GM12878 (cell line): ENCODE measurements at regions not wholly inside any gene's neighbourhood (a gene's known extent, or its start where the extent isn't known, plus 50 kb on each side); places are given as distances from the start of the nearest gene placed in this dataset.

ENCODE experiments used
- ATAC-seq: fragments of 200-7000 bp; cut with Tn5 transposase; 3 replicates; pipeline ENCODE4 v1.9.1; 2020; ENCODE audit warnings: mild to moderate bottlenecking, moderate library complexity
- BruUV-seq: library from RNA; stranded (reverse); fragments of 400-500 nt; replicated peaks from 2 replicates; lab custom pipeline; 2021; lab: Mats Ljungman, UMichigan
- CTCF ChIA-PET: fragments of 300-600 bp; sonication (Branson Sonifier 250); formaldehyde crosslinking; extraction: SDS; loops from one replicate; lab custom pipeline; 2021; ENCODE audit warnings: inconsistent platforms; lab: Yijun Ruan, JAX
- POLR2A ChIA-PET: fragments of 350-600 bp; formaldehyde crosslinking; extraction: SDS; loops from one replicate; lab custom pipeline; 2021; ENCODE audit warnings: inconsistent platforms; lab: Charles Lee
- RAD21 ChIA-PET: fragments of 300-600 bp; sonication (Branson Sonifier 250); formaldehyde crosslinking; loops from one replicate; lab custom pipeline; 2023; ENCODE audit warnings: antibody characterized with exemption; ENCODE audit not compliant: unreplicated experiment; lab: Charles Lee
- SMC1A ChIA-PET: fragments of 300-600 bp; sonication (Branson Sonifier 250); formaldehyde crosslinking; loops from one replicate; lab custom pipeline; 2023; ENCODE audit not compliant: unreplicated experiment, uncharacterized antibody; lab: Charles Lee
- DNase-seq: peaks from one replicate; pipeline ENCODE4 v3.0.0-alpha.2; 2011; ENCODE audit warnings: low read depth, low spot score
- FAIRE-seq: peaks from 3 replicates; lab custom pipeline; 2011; peaks lifted over from hg19 to GRCh38; lab: Jason Lieb, UNC
- H2AFZ ChIP-seq: 2 replicates; pipeline ENCODE4 v1.6.0; 2011; ENCODE audit warnings: low read depth, low read length, control low read depth; ENCODE audit not compliant: control insufficient read depth
- H3K27ac ChIP-seq: 2 replicates; pipeline ENCODE4 v1.5.1; 2011; ENCODE audit warnings: control low read depth; ENCODE audit not compliant: control insufficient read depth, insufficient read depth
- H3K27me3 ChIP-seq, 2 experiments: replicated peaks in 1 of 2; 2 replicates each; pipeline versions ENCODE4 v1.6.0 to v1.6.1; 2011; ENCODE audit warnings: low read length in 1 of 2; ENCODE audit not compliant: control insufficient read depth in 2 of 2, insufficient read depth in 2 of 2
- H3K36me3 ChIP-seq, 2 experiments: 2 replicates each; pipeline ENCODE4 v1.5.1; 2011; ENCODE audit warnings: low read length in 1 of 2; ENCODE audit not compliant: control insufficient read depth in 2 of 2, insufficient read depth in 2 of 2
- H3K4me1 ChIP-seq: 2 replicates; pipeline ENCODE4 v1.6.1; 2011; ENCODE audit warnings: mild to moderate bottlenecking, low read length, moderate library complexity, mixed read lengths; ENCODE audit not compliant: control insufficient read depth, insufficient read depth
- H3K4me2 ChIP-seq: 2 replicates; pipeline ENCODE4 v1.6.0; 2011; ENCODE audit warnings: control low read depth; ENCODE audit not compliant: control insufficient read depth, insufficient read depth
- H3K4me3 ChIP-seq: fragments of 200-600 bp; sonication (generic); 2 replicates; pipeline ENCODE4 v1.5.1; 2016
- H3K79me2 ChIP-seq: 2 replicates; pipeline ENCODE4 v1.6.0; 2011; ENCODE audit warnings: low read length; ENCODE audit not compliant: control insufficient read depth, insufficient read depth
- H3K9ac ChIP-seq: 2 replicates; pipeline ENCODE4 v1.8.0; 2011; ENCODE audit warnings: low read length, control low read depth, mixed read lengths; ENCODE audit not compliant: control insufficient read depth, insufficient read depth
- H3K9me3 ChIP-seq: replicated peaks from 3 replicates; pipeline ENCODE4 v1.5.1; 2011; ENCODE audit warnings: mild to moderate bottlenecking, low read length; ENCODE audit not compliant: control insufficient read depth, insufficient read depth
- H4K20me1 ChIP-seq: 2 replicates; pipeline ENCODE4 v1.6.0; 2011; ENCODE audit not compliant: control insufficient read depth, insufficient read depth
- RB1 ChIP-seq: fragments of 450-650 bp; formaldehyde crosslinking; IDR thresholded peaks from 2 replicates; pipeline ENCODE4 v1.6.1; 2017; ENCODE audit warnings: mild to moderate bottlenecking, borderline replicate concordance
- WGBS: methylation state at CpG from one replicate; pipeline ENCODE4 v1.1.6; 2016; ENCODE audit warnings: low lambda C conversion rate; ENCODE audit not compliant: insufficient replicate concordance, insufficient coverage; ENCODE audit errors: missing lambda C conversion rate; 5-methylcytosine and 5-hydroxymethylcytosine counted together
- in situ Hi-C: fragments of 300-500 bp; cut with MboI; formaldehyde crosslinking; loops from 9 replicates; pipeline ENCODE4 v1.14.3; 2018; ENCODE audit warnings: mixed read lengths
- intact Hi-C: fragments of 100-400 bp; cut with micrococcal nuclease; formaldehyde crosslinking; loops from one replicate; pipeline ENCODE4 v1.14.2; 2022; ENCODE audit not compliant: unreplicated experiment
- TF ChIP-seq, protein P1 (sequence below): IDR thresholded peaks from 2 replicates; pipeline ENCODE4 v1.6.1; 2011; ENCODE audit warnings: low read depth, mild to moderate bottlenecking, low read length, moderate library complexity, borderline replicate concordance; ENCODE audit errors: extremely low read depth

DNA sequence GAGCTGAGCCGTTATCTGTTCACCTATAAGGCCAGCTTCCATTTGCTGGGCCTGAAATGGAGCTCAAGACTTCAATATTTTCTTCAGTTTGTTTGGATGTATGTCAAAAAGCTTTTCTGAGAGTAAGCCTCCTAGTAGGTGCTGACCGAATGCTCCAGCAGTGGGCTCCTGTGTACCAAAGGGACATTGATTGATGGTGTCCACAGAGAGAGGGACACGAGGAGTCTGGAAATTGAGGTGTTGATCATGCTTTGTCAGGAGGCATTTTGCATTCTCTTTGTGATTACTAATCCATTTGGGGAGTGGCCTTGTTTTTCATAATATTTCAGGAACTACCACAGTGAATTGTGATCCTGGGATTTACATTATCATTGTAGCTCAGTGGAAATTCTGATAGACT lies 107.7 kb upstream of the SLC38A2 start:
- DNase-seq (no peak), ATAC-seq (no peak), FAIRE-seq (no peak)
- Histone ChIP-seq H3K4me2 (no peak overlapping the region), H3K4me1 (no peaks in the 10 kb centered on the region), H4K20me1 (no peaks in the 10 kb centered on the region), H3K27ac (no peak overlapping the region), H3K4me3 (no peak overlapping the region), H3K9me3 (no peaks in the 10 kb centered on the region), H3K9ac (no peak overlapping the region), H3K27me3 (no peaks in the 10 kb centered on the region), H3K79me2 (no peaks in the 10 kb centered on the region), H2AFZ (no peak overlapping the region), H3K36me3 (no peaks in the 10 kb centered on the region)
- in situ Hi-C loops (no loop called here), intact Hi-C loops (no loop called here)
- no TSS peak for BruUV-seq
- RAD21 ChIA-PET = interaction anchor here (1.1 to 1.8 kb wide), 2 partner anchors 11 to 93 kb away, joined by 3 to 4 read pairs; no protein-coding TSS in a partner anchor
- 97% methylated on average over 3 of the region's 3 CpGs for WGBS
- no peak for TF ChIP-seq RB1
- SMC1A ChIA-PET = interaction anchor here (0.6 to 2.8 kb wide), 5 partner anchors 10 to 126 kb away, joined by 3 to 18 read pairs (median 4); no protein-coding TSS in a partner anchor
- CTCF ChIA-PET = no interaction called here
- POLR2A ChIA-PET = no interaction called here

DNA sequence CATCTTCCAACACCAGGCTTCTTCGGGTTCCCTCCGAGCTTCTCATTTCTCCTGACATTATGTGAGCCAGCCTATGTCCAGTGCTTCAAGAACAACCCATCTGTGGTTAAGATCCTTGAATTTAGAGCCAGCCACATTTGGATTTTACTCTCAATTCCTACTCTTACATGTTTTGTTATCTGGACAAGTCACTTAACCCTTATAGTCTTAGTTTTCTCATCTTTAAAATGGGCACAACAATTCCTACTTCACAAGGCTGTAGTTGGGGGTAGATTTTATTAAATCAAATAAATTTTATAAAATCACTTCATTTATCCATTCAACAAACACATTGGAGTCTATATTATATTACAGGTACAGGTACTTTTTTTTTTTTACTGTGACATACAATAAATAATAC lies 105.5 kb upstream of the SLC38A2 start:
- no peaks in the 10 kb centered on the region for H3K27me3 ChIP-seq
- no peak overlapping the region for H3K4me2 ChIP-seq
- no peak overlapping the region for H3K4me3 ChIP-seq
- H3K27ac ChIP-seq = no peak overlapping the region
- in situ Hi-C loops (no loop called here), intact Hi-C loops (loop anchor here (5.0 kb wide), 1 partner anchor 184 kb away; no protein-coding TSS in a partner anchor)
- H2AFZ ChIP-seq = no peak overlapping the region
- H4K20me1 ChIP-seq = no peaks in the 10 kb centered on the region
- SMC1A ChIA-PET = no interaction called here
- TF ChIP-seq, protein P1, sequence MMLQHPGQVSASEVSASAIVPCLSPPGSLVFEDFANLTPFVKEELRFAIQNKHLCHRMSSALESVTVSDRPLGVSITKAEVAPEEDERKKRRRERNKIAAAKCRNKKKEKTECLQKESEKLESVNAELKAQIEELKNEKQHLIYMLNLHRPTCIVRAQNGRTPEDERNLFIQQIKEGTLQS = no peak
- BruUV-seq = no TSS peak
- CTCF ChIA-PET = interaction anchor here (0.9 kb wide), 1 partner anchor 20 kb away, joined by 4 read pairs; no protein-coding TSS in a partner anchor
- no peak for FAIRE-seq
- DNase-seq = no peak
- POLR2A ChIA-PET = no interaction called here
- RAD21 ChIA-PET = no interaction called here
- no peaks in the 10 kb centered on the region for H3K36me3 ChIP-seq
- H3K4me1 ChIP-seq = no peaks in the 10 kb centered on the region
- WGBS = 100% methylated on average over 2 of the region's 2 CpGs
- H3K79me2 ChIP-seq = no peaks in the 10 kb centered on the region
- H3K9ac ChIP-seq = no peak overlapping the region
- no peaks in the 10 kb centered on the region for H3K9me3 ChIP-seq
- no peak for ATAC-seq
